ENCODE measurements at regions not wholly inside any gene's neighbourhood (a gene's known extent, or its start where the extent isn't known, plus 50 kb on each side); places are given as distances from the start of the nearest gene placed in this dataset.
A peak's percentile ranks its signal among the peaks of the same experiment; 100 is the strongest.
"Not testable (repeated sequence)": the region's sequence is repeated elsewhere in the genome, so short reads cannot be mapped to it uniquely, and the experiment has no call there.

DNA sequence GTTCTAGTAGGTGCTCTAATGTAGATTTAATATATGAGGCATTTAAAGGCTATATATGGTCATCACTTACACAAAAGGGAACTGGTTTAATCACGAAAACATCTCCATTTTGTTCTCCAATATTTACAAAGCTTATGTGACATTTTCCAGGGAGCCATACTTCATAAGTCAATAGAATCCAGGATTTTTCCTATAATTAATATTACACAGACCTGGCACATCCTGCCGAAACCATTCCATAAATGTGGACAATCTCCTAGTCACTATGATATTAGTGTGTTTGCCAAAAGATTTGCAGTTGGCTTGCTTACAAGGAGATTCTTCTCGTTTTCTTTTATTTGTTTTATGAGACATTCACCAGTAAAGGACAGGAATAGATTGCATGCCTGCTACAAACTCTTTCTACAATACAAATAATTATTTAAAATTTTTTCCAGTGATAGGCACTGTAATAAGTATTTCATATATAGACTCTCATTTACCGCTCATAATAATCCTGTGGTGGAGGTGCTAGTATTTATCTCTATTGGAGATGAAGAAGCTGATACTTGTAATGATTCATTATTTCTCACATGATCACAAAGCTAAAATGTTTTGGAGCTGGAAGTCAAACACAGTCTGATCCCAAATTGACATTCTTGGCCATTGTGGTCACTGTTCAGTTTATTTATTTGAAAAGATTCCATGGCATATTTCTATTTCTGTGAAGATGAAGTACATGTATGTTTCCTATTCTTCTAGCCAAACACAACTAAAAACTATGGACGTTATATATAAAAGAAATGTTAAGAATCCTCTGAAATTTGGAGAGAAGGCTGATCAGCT, 597.0 kb downstream of the HTR1B start:
- TF ChIP-seq, protein P1, sequence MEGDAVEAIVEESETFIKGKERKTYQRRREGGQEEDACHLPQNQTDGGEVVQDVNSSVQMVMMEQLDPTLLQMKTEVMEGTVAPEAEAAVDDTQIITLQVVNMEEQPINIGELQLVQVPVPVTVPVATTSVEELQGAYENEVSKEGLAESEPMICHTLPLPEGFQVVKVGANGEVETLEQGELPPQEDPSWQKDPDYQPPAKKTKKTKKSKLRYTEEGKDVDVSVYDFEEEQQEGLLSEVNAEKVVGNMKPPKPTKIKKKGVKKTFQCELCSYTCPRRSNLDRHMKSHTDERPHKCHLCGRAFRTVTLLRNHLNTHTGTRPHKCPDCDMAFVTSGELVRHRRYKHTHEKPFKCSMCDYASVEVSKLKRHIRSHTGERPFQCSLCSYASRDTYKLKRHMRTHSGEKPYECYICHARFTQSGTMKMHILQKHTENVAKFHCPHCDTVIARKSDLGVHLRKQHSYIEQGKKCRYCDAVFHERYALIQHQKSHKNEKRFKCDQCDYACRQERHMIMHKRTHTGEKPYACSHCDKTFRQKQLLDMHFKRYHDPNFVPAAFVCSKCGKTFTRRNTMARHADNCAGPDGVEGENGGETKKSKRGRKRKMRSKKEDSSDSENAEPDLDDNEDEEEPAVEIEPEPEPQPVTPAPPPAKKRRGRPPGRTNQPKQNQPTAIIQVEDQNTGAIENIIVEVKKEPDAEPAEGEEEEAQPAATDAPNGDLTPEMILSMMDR (IDR thresholded peaks at IDR 0.05; ENCODE audit: borderline replicate concordance, insufficient read depth, low read depth, low read length) = no peak
- no peak overlapping the region for H3K4me3 ChIP-seq (ENCODE audit: low read depth, low read length)

DNA sequence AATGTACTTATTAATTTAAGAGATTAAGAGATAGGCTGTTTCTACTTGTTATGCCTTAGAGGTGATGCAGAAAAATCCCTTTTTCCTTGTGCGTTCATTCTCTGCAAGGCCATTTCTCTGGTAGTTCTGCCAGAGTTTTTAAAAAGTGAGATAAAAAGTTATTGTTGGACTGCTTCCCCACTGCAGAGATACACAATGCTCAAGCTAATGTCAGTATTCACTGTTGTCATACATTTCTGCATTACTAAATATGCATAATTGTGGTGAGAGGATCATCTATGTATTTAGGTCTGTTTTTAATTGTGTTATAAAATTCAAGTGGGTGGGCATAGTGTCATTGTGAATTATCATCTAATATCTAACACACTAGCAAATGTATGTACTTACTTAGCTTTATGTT, 600.4 kb downstream of the HTR1B start:
- H3K4me3 ChIP-seq (ENCODE audit: low read depth, low read length) = no peak overlapping the region
- TF ChIP-seq, protein P1 (IDR thresholded peaks at IDR 0.05; ENCODE audit: borderline replicate concordance, insufficient read depth, low read depth, low read length) = no peak

- no peak overlapping the region for H3K4me3 ChIP-seq (ENCODE audit: low read depth, low read length)
- TF ChIP-seq, protein P1 (IDR thresholded peaks at IDR 0.05; ENCODE audit: borderline replicate concordance, insufficient read depth, low read depth, low read length) = peak; percentile 31; the same call in 1 of the 2 replicates
Observed at GRCh38 chr6:76861403-76861802, 601.9 kb downstream of the HTR1B start.

DNA sequence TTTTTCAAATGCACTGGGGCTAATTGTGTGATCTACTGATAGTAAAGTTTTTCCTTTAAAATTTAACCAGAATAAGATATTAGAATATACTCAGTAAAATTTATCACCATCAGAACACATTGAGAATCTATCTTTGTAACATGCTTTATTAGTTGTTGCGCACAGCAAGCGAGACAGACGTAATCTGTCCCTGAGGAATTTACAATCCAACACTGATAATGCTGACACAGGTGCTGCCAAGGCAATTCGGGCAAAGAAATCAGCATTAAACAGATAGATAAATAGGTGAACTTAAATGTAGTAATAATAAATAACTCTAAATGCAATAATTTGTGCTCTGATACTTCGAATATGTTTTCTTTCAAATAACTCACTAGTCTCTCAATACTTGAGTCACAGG, 607.2 kb downstream of the HTR1B start:
- no peak overlapping the region for H3K4me3 ChIP-seq (ENCODE audit: low read depth, low read length)
- TF ChIP-seq, protein P1 (IDR thresholded peaks at IDR 0.05; ENCODE audit: borderline replicate concordance, insufficient read depth, low read depth, low read length) = no peak

GRCh38 chr6:76852776-76853175, 610.5 kb downstream of the HTR1B start:
- H3K4me3 ChIP-seq (ENCODE audit: low read depth, low read length) = no peak overlapping the region
- TF ChIP-seq, protein P1 (IDR thresholded peaks at IDR 0.05; ENCODE audit: borderline replicate concordance, insufficient read depth, low read depth, low read length) = no peak

GRCh38 chr6:76849274-76849970, 613.9 kb downstream of the HTR1B start:
- not testable (repeated sequence) for H3K4me3 ChIP-seq (ENCODE audit: low read depth, low read length)

- TF ChIP-seq, protein P1 (IDR thresholded peaks at IDR 0.05; ENCODE audit: borderline replicate concordance, insufficient read depth, low read depth, low read length) = no peak
Observed at GRCh38 chr6:76843054-76843822, 620.1 kb downstream of the HTR1B start.

More at GRCh38 chr6:76843054-76843822, 620.1 kb downstream of the HTR1B start:
- no peak overlapping the region for H3K4me3 ChIP-seq (ENCODE audit: low read depth, low read length)

Data from GM12875 (cell line).